SU-DHL-6 (cell line): ENCODE measurements at regions not wholly inside any gene's neighbourhood (a gene's known extent, or its start where the extent isn't known, plus 50 kb on each side); places are given as distances from the start of the nearest gene placed in this dataset.
A peak's percentile ranks its signal among the peaks of the same experiment; 100 is the strongest.

Experiments
- H2AFZ ChIP-seq: fragments of 200-600 bp; sonication (generic); 2 replicates; pipeline ENCODE4 v1.6.1; 2014; ENCODE audit warnings: low read depth, mild to moderate bottlenecking, moderate library complexity, mixed read lengths, antibody characterized with exemption, low read length; ENCODE audit not compliant: severe bottlenecking
- H3F3A ChIP-seq: fragments of 200-600 bp; shearing (Covaris generic); 2 replicates; pipeline ENCODE4 v1.6.0; 2016; ENCODE audit warnings: antibody characterized with exemption, mild to moderate bottlenecking; ENCODE audit not compliant: insufficient read depth
- H3K27ac ChIP-seq: fragments of 200-600 bp; sonication (generic); 2 replicates; pipeline ENCODE4 v1.5.1; 2016; ENCODE audit warnings: low read depth, mild to moderate bottlenecking, low read length, moderate library complexity, mixed read lengths
- H3K27me3 ChIP-seq: fragments of 200-600 bp; sonication (generic), shearing (Covaris generic); 2 replicates; pipeline ENCODE4 v1.6.0; 2014; ENCODE audit warnings: mild to moderate bottlenecking, low read length
- H3K36me3 ChIP-seq: fragments of 200-600 bp; sonication (generic); 2 replicates; pipeline ENCODE4 v1.6.1; 2014; ENCODE audit warnings: mild to moderate bottlenecking, low read length, mixed read lengths
- H3K4me2 ChIP-seq: fragments of 300-600, 200-600 bp; shearing (Covaris generic), sonication (generic); 2 replicates; pipeline ENCODE4 v1.6.0; 2014; ENCODE audit warnings: low read length, low read depth, mild to moderate bottlenecking; ENCODE audit not compliant: poor library complexity, severe bottlenecking
- H3K4me3 ChIP-seq: fragments of 200-600 bp; sonication (generic); 2 replicates; pipeline ENCODE4 v1.5.1; 2014; ENCODE audit warnings: antibody characterized with exemption, low read length, mild to moderate bottlenecking, mixed read lengths; ENCODE audit not compliant: insufficient read depth, poor library complexity, severe bottlenecking
- H3K79me2 ChIP-seq: fragments of 200-600 bp; sonication (generic); 2 replicates; pipeline ENCODE4 v1.6.1; 2014; ENCODE audit warnings: mild to moderate bottlenecking, low read length, moderate library complexity; ENCODE audit not compliant: insufficient read depth
- H3K9ac ChIP-seq: fragments of 200-600 bp; sonication (generic); 2 replicates; pipeline ENCODE4 v1.7.0; 2014; ENCODE audit warnings: mild to moderate bottlenecking, low read length
- H3K9me2 ChIP-seq: fragments of 200-600 bp; sonication (generic); replicated peaks from 2 replicates; pipeline ENCODE4 v1.6.1; 2014; ENCODE audit warnings: low read length; ENCODE audit not compliant: insufficient read depth
- H3K9me3 ChIP-seq: fragments of 200-600 bp; sonication (generic); 2 replicates; pipeline ENCODE4 v1.6.1; 2014; ENCODE audit warnings: low read length, mixed read lengths; ENCODE audit not compliant: insufficient read depth
- H4K20me1 ChIP-seq: fragments of 200-600 bp; sonication (generic); 2 replicates; pipeline ENCODE4 v1.6.1; 2014; ENCODE audit warnings: low read depth, mild to moderate bottlenecking, antibody characterized with exemption, low read length, moderate library complexity, mixed read lengths
- CTCF ChIP-seq: fragments of 200-600 bp; sonication (generic); IDR thresholded peaks from one replicate; pipeline ENCODE4 v1.5.1; 2017; ENCODE audit warnings: antibody characterized with exemption, mild to moderate bottlenecking, low read length, moderate library complexity; ENCODE audit not compliant: insufficient read depth, poor library complexity, severe bottlenecking
- EZH2phosphoT487 ChIP-seq: fragments of 200-600 bp; sonication (generic), shearing (Covaris generic); conservative IDR thresholded peaks from 2 replicates; pipeline ENCODE4 v1.6.1; 2018; ENCODE audit warnings: mild to moderate bottlenecking, antibody characterized with exemption, low read length, moderate library complexity, mixed read lengths

DNA sequence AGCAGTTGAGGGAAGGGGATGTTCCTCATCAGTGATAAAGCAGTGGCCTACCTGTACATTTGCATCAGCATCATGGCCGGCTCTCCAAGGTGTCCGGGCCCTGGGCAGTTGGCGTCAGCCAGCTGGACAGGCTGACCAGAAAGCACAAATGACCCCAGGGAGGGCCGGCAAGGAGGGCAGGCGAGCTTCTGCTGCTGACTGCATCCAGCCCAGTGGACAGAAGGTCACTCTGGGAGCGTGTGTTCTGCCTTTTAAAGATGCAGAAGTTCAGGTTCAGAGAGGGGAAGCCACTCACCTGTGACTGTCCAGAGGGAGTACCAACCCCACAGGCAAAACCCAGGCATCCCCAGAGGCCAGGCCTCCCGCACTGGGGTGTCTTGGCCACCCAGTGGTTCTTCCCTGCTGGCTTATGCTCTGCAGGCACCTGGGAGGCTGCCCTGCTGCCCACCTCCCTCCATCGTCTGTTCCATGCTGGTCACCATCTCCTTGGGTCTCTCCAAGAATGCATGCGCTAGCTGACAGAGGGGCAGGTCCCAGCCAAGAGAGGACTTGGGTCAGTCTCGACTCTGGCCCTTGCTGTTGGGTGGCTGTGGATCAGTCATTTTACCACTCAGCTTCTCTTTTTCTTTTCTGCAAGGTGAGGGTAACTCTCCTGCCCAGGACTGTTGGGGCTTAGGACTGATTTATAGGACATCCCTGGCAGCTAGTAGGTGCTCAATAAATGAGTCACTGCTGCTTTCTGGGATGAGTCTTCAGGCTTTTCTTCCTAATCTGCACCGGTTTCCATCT, 89.9 kb downstream of the INHBB start:
- Histone ChIP-seq H3K27me3 (no peaks in the 10 kb centered on the region), H3F3A (no peaks in the 10 kb centered on the region), H3K9me3 (no peaks in the 10 kb centered on the region), H4K20me1 (no peaks in the 10 kb centered on the region), H3K79me2 (no peaks in the 10 kb centered on the region), H3K36me3 (no peaks in the 10 kb centered on the region), H3K27ac (no peak overlapping the region), H3K4me2 (no peak overlapping the region), H3K9ac (no peak overlapping the region), H3K9me2 (no peaks in the 10 kb centered on the region), H3K4me3 (no peak overlapping the region), H2AFZ (no peak overlapping the region)
- TF ChIP-seq CTCF (no peak), EZH2phosphoT487 (no peak)

GRCh38 chr2:120436460-120436739, 90.5 kb downstream of the INHBB start:
- Histone ChIP-seq H3K9ac (no peak overlapping the region), H4K20me1 (no peaks in the 10 kb centered on the region), H3K27me3 (no peaks in the 10 kb centered on the region), H3K9me3 (no peaks in the 10 kb centered on the region), H3K4me3 (no peak overlapping the region), H3K27ac (no peak overlapping the region), H3K9me2 (no peaks in the 10 kb centered on the region), H3K4me2 (no peak overlapping the region), H2AFZ (no peak overlapping the region), H3K79me2 (no peaks in the 10 kb centered on the region), H3K36me3 (no peaks in the 10 kb centered on the region), H3F3A (no peaks in the 10 kb centered on the region)
- TF ChIP-seq CTCF (no peak), EZH2phosphoT487 (no peak)

GRCh38 chr2:120436885-120437603, 91.1 kb downstream of the INHBB start:
- no peaks in the 10 kb centered on the region for H3K36me3 ChIP-seq

More at GRCh38 chr2:120436885-120437603, 91.1 kb downstream of the INHBB start:
- H2AFZ ChIP-seq = no peak overlapping the region
- no peaks in the 10 kb centered on the region for H4K20me1 ChIP-seq
- H3F3A ChIP-seq = no peaks in the 10 kb centered on the region
- H3K9me3 ChIP-seq = no peaks in the 10 kb centered on the region
- TF ChIP-seq EZH2phosphoT487 (no peak), CTCF (peak; percentile 32)
- no peaks in the 10 kb centered on the region for H3K9me2 ChIP-seq
- no peak overlapping the region for H3K4me3 ChIP-seq
- no peak overlapping the region for H3K27ac ChIP-seq
- no peaks in the 10 kb centered on the region for H3K79me2 ChIP-seq
- no peaks in the 10 kb centered on the region for H3K27me3 ChIP-seq
- H3K4me2 ChIP-seq = no peak overlapping the region
- H3K9ac ChIP-seq = no peak overlapping the region
